ENCODE measurements at regions not wholly inside any gene's neighbourhood (a gene's known extent, or its start where the extent isn't known, plus 50 kb on each side); places are given as distances from the start of the nearest gene placed in this dataset. TPM values are rescaled to one million over a fixed set of nuclear protein-coding genes. Genes with fewer than 3 reads are reported as not detected.
"Not testable (repeated sequence)": the region's sequence is repeated elsewhere in the genome, so short reads cannot be mapped to it uniquely, and the experiment has no call there.

DNA sequence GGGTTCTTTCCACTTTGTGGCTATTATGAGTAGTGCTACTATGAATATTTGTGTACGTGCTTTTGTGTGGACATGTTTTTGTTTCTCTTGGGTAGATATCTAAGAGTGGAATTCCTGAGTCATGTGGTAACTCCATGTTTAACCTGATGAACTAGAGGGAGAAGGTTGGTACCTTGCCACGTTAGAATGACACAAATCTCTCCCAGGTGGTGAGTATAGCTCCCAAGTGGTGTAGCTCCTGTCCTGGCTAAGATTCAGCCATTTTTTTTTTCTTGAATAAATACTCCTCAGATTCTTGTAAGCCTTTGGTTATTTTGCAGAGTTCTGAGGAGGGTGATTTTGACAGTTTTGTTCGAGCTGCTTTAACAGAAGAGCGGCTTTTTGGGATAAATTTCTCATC lies 83.2 kb upstream of the DPP6 start:
- not testable (repeated sequence) for DNase-seq (ENCODE audit: low spot score); ATAC-seq (ENCODE audit: low FRiP score)

DNA sequence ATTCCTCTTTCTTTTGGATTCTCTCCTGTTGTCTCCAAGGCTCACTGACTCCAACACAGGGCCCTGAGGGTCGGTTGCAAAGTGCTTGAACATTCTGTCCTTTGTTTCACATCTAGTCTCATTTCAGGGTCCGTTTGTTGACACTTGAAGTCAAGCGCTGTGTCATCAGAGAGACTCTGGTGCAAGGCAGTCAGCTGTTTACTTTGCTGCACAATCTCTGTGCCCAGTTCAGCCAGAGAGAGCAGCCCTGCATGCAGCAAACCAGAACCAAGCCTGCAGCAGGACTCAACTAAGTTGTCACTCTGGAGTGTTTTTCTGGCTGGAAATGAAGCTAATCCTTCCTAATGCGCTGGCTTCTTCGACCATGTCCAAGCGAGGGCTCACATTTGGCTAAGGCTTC lies 77.6 kb upstream of the DPP6 start:
- not testable (repeated sequence) for DNase-seq (ENCODE audit: low spot score); ATAC-seq (ENCODE audit: low FRiP score)

DNA sequence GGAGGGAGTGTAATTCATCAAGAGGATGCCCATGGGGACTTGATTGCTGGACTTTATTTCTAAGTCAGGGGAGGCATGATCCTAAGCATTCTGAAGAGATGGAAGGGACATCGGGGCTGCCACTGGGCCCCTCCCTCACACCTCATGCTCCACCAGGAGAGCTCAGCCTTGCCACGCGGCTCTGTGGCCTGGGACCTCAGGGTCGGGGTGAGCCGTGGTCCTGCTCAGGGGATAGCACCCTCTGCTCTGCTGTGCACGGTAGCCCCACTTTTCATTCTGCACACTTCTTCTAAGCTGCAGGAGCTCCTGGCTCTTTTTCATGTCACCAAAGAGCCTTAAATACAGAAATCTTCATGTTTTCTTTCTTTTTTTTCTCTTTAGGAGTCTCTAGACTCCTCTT lies 75.5 kb upstream of the DPP6 start:
- not testable (repeated sequence) for DNase-seq (ENCODE audit: low spot score); ATAC-seq (ENCODE audit: low FRiP score)

DNA sequence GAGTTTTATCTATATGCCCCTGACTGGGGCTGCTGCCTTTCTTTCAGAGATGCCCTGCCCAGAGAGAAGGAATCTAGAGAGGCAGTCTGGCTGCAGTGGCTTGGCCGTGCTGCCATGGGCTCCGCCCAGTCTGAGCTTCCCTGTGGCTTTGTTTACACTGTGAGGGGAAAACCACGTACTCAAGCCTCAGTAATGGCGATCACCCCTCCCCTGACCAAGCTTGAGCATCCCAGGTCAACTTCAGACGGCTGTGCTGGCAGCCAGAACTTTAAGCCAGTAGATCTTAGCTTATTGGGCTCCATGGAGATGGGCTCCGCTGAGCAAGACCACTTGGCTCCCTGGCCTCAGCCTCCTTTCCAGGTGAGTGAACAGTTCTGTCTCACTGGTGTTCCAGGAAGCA lies 69.0 kb upstream of the DPP6 start:
- not testable (repeated sequence) for DNase-seq (ENCODE audit: low spot score); ATAC-seq (ENCODE audit: low FRiP score)

DNA sequence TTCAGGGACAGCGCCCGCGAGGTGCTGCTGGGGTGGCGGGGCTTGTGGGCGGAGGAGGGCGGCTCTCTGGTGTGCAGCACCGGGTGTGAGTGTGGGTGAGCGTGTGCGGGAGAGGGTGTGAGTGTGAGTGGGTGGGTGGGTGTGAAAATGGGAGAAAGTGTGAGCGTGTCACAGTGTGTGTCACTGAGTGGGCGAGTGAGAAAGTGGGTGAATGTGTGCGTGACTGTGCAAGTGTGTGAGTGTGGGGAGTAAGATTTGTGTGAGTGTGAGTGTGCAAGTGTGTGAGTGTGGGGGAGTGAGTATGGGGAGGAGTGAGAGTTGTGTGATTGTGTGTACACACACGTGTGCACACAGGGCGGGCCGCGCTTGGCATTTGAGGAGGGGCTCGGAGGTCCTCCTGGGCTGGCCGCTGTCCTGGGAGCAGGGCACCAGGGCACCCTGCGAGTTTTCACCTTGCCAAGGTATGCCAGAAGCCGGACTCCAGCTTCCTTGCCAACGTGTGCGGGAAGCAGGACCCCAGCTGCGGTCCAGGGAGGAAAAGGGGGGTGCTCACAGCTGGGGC lies 63.1 kb upstream of the DPP6 start:
- not testable (repeated sequence) for DNase-seq (ENCODE audit: low spot score); ATAC-seq (ENCODE audit: low FRiP score)

DNA sequence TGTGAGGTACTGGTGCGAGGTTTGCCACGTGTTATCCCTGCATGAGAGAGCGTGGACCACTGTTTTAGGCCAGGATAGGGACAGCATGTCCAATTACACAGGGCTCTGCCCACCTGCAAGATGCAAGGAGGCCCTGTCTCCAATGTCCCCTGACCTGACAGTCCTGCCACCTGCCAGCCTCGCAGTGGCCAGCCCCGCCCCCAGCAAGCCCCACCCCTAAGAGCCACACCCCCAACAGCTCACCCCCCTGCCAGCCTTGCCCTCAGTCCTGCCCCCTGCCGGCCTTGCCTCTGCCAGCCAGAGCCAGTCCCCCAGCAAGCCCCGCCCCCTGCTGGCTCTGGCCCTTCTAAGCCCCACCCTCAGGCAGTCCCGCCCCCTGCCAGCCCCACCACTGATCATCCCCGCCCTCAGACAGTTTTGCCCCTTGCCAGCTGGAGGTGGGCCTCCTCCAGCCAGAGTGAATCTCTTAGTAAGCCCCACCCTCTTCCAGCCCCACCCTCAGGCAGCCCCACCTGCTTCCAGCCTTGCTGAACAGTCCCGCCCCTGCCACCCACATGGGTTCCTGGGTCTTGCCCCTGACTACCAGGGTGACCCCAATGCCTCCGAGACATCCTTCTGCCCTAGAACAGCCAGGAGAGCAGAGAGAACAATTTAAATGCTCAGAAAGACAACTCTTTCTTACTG lies 62.3 kb upstream of the DPP6 start:
- not testable (repeated sequence) for DNase-seq (ENCODE audit: low spot score); ATAC-seq (ENCODE audit: low FRiP score)

DNA sequence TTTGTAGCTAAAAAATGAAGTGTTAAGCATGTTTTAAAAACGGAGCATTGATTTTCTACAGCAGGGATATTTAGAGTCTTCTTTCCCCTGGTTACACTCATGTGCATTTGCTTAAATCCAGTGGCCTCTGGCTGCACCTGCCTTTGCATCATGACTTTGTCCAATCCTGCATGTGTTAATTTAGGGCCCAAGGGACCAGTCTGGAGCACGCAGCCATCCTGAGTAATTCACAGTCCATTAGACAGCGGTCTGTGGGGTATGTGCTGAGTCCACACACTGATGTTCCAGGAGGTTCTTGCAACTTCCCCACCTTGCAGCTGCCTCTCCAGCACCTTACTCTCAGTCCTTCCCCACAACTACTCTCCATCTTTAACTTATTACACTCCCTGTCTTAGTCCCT lies 60.7 kb upstream of the DPP6 start:
- DNase-seq (ENCODE audit: low spot score); ATAC-seq (ENCODE audit: low FRiP score): not testable (repeated sequence)

DNA sequence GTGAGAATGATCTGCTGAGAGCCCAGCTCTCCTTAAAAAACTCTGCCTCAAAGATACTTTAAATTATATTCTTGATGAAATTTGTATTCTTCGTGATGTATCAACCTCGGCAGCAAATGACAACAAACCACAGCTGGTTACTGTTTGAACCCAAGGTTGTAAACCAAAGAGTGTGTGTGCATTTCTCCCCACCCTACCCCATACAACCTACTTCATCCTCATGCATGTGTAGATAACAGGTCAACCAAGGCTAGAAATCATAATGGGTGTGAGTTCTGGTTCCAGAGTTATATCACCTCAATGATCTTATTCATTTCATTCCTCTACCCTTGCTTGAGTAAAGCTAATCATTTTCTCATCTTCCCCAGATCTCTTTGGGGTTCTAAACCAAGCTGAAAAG lies 58.8 kb upstream of the DPP6 start:
- not testable (repeated sequence) for ATAC-seq (ENCODE audit: low FRiP score); DNase-seq (ENCODE audit: low spot score)

DNA sequence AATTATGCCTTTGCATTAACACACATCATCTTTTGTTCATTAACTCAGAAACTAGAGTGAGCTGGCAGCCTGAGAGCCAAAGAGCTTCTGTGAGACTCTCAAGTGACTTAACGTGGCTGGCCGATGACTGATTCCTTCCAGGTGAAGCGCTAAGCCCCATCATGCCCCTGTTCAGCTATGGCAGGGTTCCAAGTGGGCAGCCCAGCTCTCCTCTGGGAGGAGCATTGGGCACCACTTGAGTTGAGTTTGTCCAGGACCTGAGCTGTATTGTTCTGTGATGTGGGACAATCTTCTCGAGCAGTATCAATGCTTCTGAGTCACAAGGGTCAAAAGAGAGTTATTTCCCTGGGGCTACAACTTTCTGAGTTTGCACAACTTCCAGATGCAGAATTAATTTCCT lies 53.3 kb upstream of the DPP6 start:
- DNase-seq (ENCODE audit: low spot score); ATAC-seq (ENCODE audit: low FRiP score): not testable (repeated sequence)

Small RNA genes lying in the stretch of these regions (small RNA-seq; reads per million reads assigned to genes)
- gene AC005588.1 (not detected), gene AC079809.1 (not detected)

All from omental fat pad (tissue), 2 donors.